ENCODE measurements at regions not wholly inside any gene's neighbourhood (a gene's known extent, or its start where the extent isn't known, plus 50 kb on each side); places are given as distances from the start of the nearest gene placed in this dataset.
"Not testable (repeated sequence)": the region's sequence is repeated elsewhere in the genome, so short reads cannot be mapped to it uniquely, and the experiment has no call there.

GRCh38 chr4:3896441-3896840 is 130.3 kb downstream of the ADRA2C start:
- POLR2A ChIA-PET: no interaction called here

GRCh38 chr4:3896871-3897578 is 130.8 kb downstream of the ADRA2C start:
- POLR2A ChIA-PET; DNase-seq (ENCODE audit: extremely low spot score); CTCF ChIA-PET: not testable (repeated sequence)

More at GRCh38 chr4:3896441-3896840, 130.3 kb downstream of the ADRA2C start:
- DNase-seq (ENCODE audit: extremely low spot score): no peak
- CTCF ChIA-PET: no interaction called here
- TF ChIP-seq ARNT (IDR thresholded peaks at IDR 0.05) (no peak), LEF1 (IDR thresholded peaks at IDR 0.05; ENCODE audit: borderline replicate concordance) (no peak)

GRCh38 chr4:3898098-3898497 is 131.9 kb downstream of the ADRA2C start:
- no peak for DNase-seq (ENCODE audit: extremely low spot score)
- TF ChIP-seq ELF4 (IDR thresholded peaks at IDR 0.05): no peak
- POLR2A ChIA-PET: no interaction called here
- CTCF ChIA-PET: no interaction called here

- POLR2A ChIA-PET; CTCF ChIA-PET; DNase-seq (ENCODE audit: extremely low spot score): not testable (repeated sequence)
Observed at GRCh38 chr4:3898928-3899327, 132.7 kb downstream of the ADRA2C start.

- POLR2A ChIA-PET; CTCF ChIA-PET; DNase-seq (ENCODE audit: extremely low spot score): not testable (repeated sequence)
Observed at GRCh38 chr4:3904264-3904955, 138.2 kb downstream of the ADRA2C start.

- CTCF ChIA-PET; DNase-seq (ENCODE audit: extremely low spot score); POLR2A ChIA-PET: not testable (repeated sequence)
Observed at GRCh38 chr4:3909616-3910015, 143.4 kb downstream of the ADRA2C start.

- DNase-seq (ENCODE audit: extremely low spot score); CTCF ChIA-PET; POLR2A ChIA-PET: not testable (repeated sequence)
Observed at GRCh38 chr4:3910161-3910950, 144.2 kb downstream of the ADRA2C start.

GRCh38 chr4:3911252-3911856 is 145.2 kb downstream of the ADRA2C start:
- TF ChIP-seq ZNF384 (IDR thresholded peaks at IDR 0.05): no peak
- TF ChIP-seq TARDBP (IDR thresholded peaks at IDR 0.05): no peak
- TF ChIP-seq FOXK2 (IDR thresholded peaks at IDR 0.05): no peak
- TF ChIP-seq NFRKB (IDR thresholded peaks at IDR 0.05): no peak
- no peak for TF ChIP-seq FOXA1 (IDR thresholded peaks at IDR 0.05)
- no peak for TF ChIP-seq PKNOX1 (IDR thresholded peaks at IDR 0.05)
- TF ChIP-seq HDGF (IDR thresholded peaks at IDR 0.05; ENCODE audit: borderline replicate concordance): no peak
- no peak for TF ChIP-seq ELF4 (IDR thresholded peaks at IDR 0.05)
- TF ChIP-seq L3MBTL2 (conservative IDR thresholded peaks at IDR 0.05): no peak
- TF ChIP-seq CTBP1 (IDR thresholded peaks at IDR 0.05; ENCODE audit: borderline replicate concordance): no peak
- TF ChIP-seq ARNT (IDR thresholded peaks at IDR 0.05): no peak
- TF ChIP-seq SUZ12 (IDR thresholded peaks at IDR 0.05): no peak
- no peak for TF ChIP-seq SP1 (IDR thresholded peaks at IDR 0.05)
- no peak for TF ChIP-seq BHLHE40 (IDR thresholded peaks at IDR 0.05; ENCODE audit: borderline replicate concordance)
- TF ChIP-seq LEF1 (IDR thresholded peaks at IDR 0.05; ENCODE audit: borderline replicate concordance): no peak
- TF ChIP-seq FOXM1 (IDR thresholded peaks at IDR 0.05; ENCODE audit: borderline replicate concordance): no peak
- ChIA-PET CTCF (no interaction called here), POLR2A (no interaction called here)
- DNase-seq (ENCODE audit: extremely low spot score): no peak

- POLR2A ChIA-PET; CTCF ChIA-PET; DNase-seq (ENCODE audit: extremely low spot score): not testable (repeated sequence)
Observed at GRCh38 chr4:3914511-3914910, 148.3 kb downstream of the ADRA2C start.

- CTCF ChIA-PET; POLR2A ChIA-PET; DNase-seq (ENCODE audit: extremely low spot score): not testable (repeated sequence)
Observed at GRCh38 chr4:3919509-3919908, 153.3 kb downstream of the ADRA2C start.

- POLR2A ChIA-PET; DNase-seq (ENCODE audit: extremely low spot score): not testable (repeated sequence)
- CTCF ChIA-PET: interaction anchor here (0.6 kb wide), 1 partner anchor 41 kb away, joined by 3 read pairs; no protein-coding TSS in a partner anchor
Observed at GRCh38 chr4:3921902-3922301, 155.7 kb downstream of the ADRA2C start.

GRCh38 chr4:3925841-3926240 is 159.7 kb downstream of the ADRA2C start:
- CTCF ChIA-PET; POLR2A ChIA-PET; DNase-seq (ENCODE audit: extremely low spot score): not testable (repeated sequence)

GRCh38 chr4:3926271-3926670 is 160.1 kb downstream of the ADRA2C start:
- CTCF ChIA-PET; DNase-seq (ENCODE audit: extremely low spot score); POLR2A ChIA-PET: not testable (repeated sequence)
